ENCODE measurements at regions not wholly inside any gene's neighbourhood (a gene's known extent, or its start where the extent isn't known, plus 50 kb on each side); places are given as distances from the start of the nearest gene placed in this dataset.
A peak's percentile ranks its signal among the peaks of the same experiment; 100 is the strongest.

GRCh38 chr13:111900390-111901131 is 166.4 kb upstream of the SOX1 start:
- H3K36me3 Mint-ChIP-seq, result no peaks in the 10 kb centered on the region
- no peak overlapping the region for H3K27ac Mint-ChIP-seq
- no peaks in the 10 kb centered on the region for H3K4me1 Mint-ChIP-seq
- no peak for DNase-seq (ENCODE audit: low spot score in 2 of 2, unreplicated experiment in 2 of 2)
- TF ChIP-seq CTCF (IDR thresholded peaks at IDR 0.05; ENCODE audit: unreplicated experiment), result no peak
- peaks cover 64% of the 10 kb centered on the region for H3K27me3 Mint-ChIP-seq (ENCODE audit: low read depth)
- H3K4me3 Mint-ChIP-seq, result no peak overlapping the region
- H3K9me3 Mint-ChIP-seq, result no peaks in the 10 kb centered on the region

- no peak for DNase-seq (ENCODE audit: low spot score in 2 of 2, unreplicated experiment in 2 of 2)
- no peaks in the 10 kb centered on the region for H3K9me3 Mint-ChIP-seq
- H3K27ac Mint-ChIP-seq, result no peak overlapping the region
- no peak for TF ChIP-seq CTCF (IDR thresholded peaks at IDR 0.05; ENCODE audit: unreplicated experiment)
- peaks cover 59% of the 10 kb centered on the region for H3K27me3 Mint-ChIP-seq (ENCODE audit: low read depth)
- no peak overlapping the region for H3K4me3 Mint-ChIP-seq
- no peaks in the 10 kb centered on the region for H3K4me1 Mint-ChIP-seq
- H3K36me3 Mint-ChIP-seq, result no peaks in the 10 kb centered on the region
These were observed 165.6 kb upstream of the SOX1 start for GRCh38 chr13:111901267-111901915.

GRCh38 chr13:111902726-111903125 is 164.2 kb upstream of the SOX1 start:
- Mint-ChIP-seq H3K9me3 (no peaks in the 10 kb centered on the region), H3K27ac (no peak overlapping the region), H3K36me3 (no peaks in the 10 kb centered on the region), H3K27me3 (ENCODE audit: low read depth) (peaks cover 54% of the 10 kb centered on the region), H3K4me3 (no peak overlapping the region), H3K4me1 (no peaks in the 10 kb centered on the region)
- DNase-seq (ENCODE audit: low spot score in 2 of 2, unreplicated experiment in 2 of 2), result peak in 1 of 2 experiments; percentile 11
- no peak for TF ChIP-seq CTCF (IDR thresholded peaks at IDR 0.05; ENCODE audit: unreplicated experiment)

- Mint-ChIP-seq H3K36me3 (no peaks in the 10 kb centered on the region), H3K27ac (no peak overlapping the region), H3K9me3 (no peaks in the 10 kb centered on the region), H3K27me3 (ENCODE audit: low read depth) (peaks cover 54% of the 10 kb centered on the region), H3K4me1 (no peaks in the 10 kb centered on the region), H3K4me3 (no peak overlapping the region)
- no peak for TF ChIP-seq CTCF (IDR thresholded peaks at IDR 0.05; ENCODE audit: unreplicated experiment)
- DNase-seq (ENCODE audit: low spot score in 2 of 2, unreplicated experiment in 2 of 2), result peak in 1 of 2 experiments; percentile 24
These were observed 163.8 kb upstream of the SOX1 start for GRCh38 chr13:111903143-111903542.

- H3K36me3 Mint-ChIP-seq, result no peaks in the 10 kb centered on the region
- TF ChIP-seq CTCF (IDR thresholded peaks at IDR 0.05; ENCODE audit: unreplicated experiment), result no peak
- peaks cover 48% of the 10 kb centered on the region for H3K27me3 Mint-ChIP-seq (ENCODE audit: low read depth)
- H3K4me3 Mint-ChIP-seq, result no peak overlapping the region
- H3K4me1 Mint-ChIP-seq, result no peaks in the 10 kb centered on the region
- H3K9me3 Mint-ChIP-seq, result no peaks in the 10 kb centered on the region
- DNase-seq (ENCODE audit: low spot score in 2 of 2, unreplicated experiment in 2 of 2), result no peak
- no peak overlapping the region for H3K27ac Mint-ChIP-seq
These were observed 162.8 kb upstream of the SOX1 start for GRCh38 chr13:111904166-111904565.
